Neural cell (in vitro differentiated cells): ENCODE measurements at regions not wholly inside any gene's neighbourhood (a gene's known extent, or its start where the extent isn't known, plus 50 kb on each side); places are given as distances from the start of the nearest gene placed in this dataset.

Experiments
- H2AFZ ChIP-seq: fragments of 200-600, 300-800 bp; sonication (generic), shearing (Covaris generic); 2 replicates; pipeline ENCODE4 v1.6.0; 2014; ENCODE audit warnings: low read depth, mild to moderate bottlenecking, antibody characterized with exemption, low read length, moderate library complexity
- H3F3A ChIP-seq: fragments of 200-600 bp; shearing (Covaris generic); 2 replicates; pipeline ENCODE4 v1.6.1; 2016; ENCODE audit warnings: mild to moderate bottlenecking, moderate library complexity, mixed read lengths, antibody characterized with exemption, low read length; ENCODE audit not compliant: insufficient read depth, poor library complexity, severe bottlenecking
- H3K27ac ChIP-seq: fragments of 200-600, 300-800 bp; sonication (generic), shearing (Covaris generic); 2 replicates; pipeline ENCODE4 v1.5.1; 2014; ENCODE audit warnings: mild to moderate bottlenecking, low read length, moderate library complexity
- H3K27me3 ChIP-seq: fragments of 300-800, 200-600 bp; sonication (generic), shearing (Covaris generic); 2 replicates; pipeline ENCODE4 v1.6.0; 2014; ENCODE audit warnings: mild to moderate bottlenecking, low read depth, low read length, moderate library complexity; ENCODE audit not compliant: insufficient read depth
- H3K36me3 ChIP-seq: fragments of 300-800, 200-600 bp; sonication (generic), shearing (Covaris generic); 2 replicates; pipeline ENCODE4 v1.5.1; 2014; ENCODE audit warnings: mild to moderate bottlenecking, antibody characterized with exemption, low read length, moderate library complexity; ENCODE audit not compliant: insufficient read depth
- H3K4me2 ChIP-seq: fragments of 300-800, 200-600 bp; sonication (generic), shearing (Covaris generic); 2 replicates; pipeline ENCODE4 v1.6.0; 2014; ENCODE audit warnings: mild to moderate bottlenecking, low read length
- H3K4me3 ChIP-seq: fragments of 300-800, 200-600 bp; sonication (generic), shearing (Covaris generic); 2 replicates; pipeline ENCODE4 v1.5.1; 2014; ENCODE audit warnings: mild to moderate bottlenecking, low read length, moderate library complexity
- H3K79me2 ChIP-seq: fragments of 200-600 bp; shearing (Covaris generic); replicated peaks from 2 replicates; pipeline ENCODE4 v1.6.0; 2014; ENCODE audit warnings: mild to moderate bottlenecking, low read length, moderate library complexity; ENCODE audit not compliant: insufficient read depth
- H3K9ac ChIP-seq: fragments of 300-800, 200-600 bp; sonication (generic), shearing (Covaris generic); 2 replicates; pipeline ENCODE4 v1.6.1; 2016; ENCODE audit warnings: mild to moderate bottlenecking, low read length, mixed read lengths
- H3K9me2 ChIP-seq: fragments of 200-600 bp; shearing (Covaris generic); 2 replicates; pipeline ENCODE4 v1.6.1; 2016; ENCODE audit warnings: mild to moderate bottlenecking, low read length, mixed read lengths; ENCODE audit not compliant: insufficient read depth
- H3K9me3 ChIP-seq: fragments of 200-600, 300-800 bp; sonication (generic), shearing (Covaris generic); 2 replicates; pipeline ENCODE4 v1.6.1; 2016; ENCODE audit warnings: mild to moderate bottlenecking, mixed run types, low read length, moderate library complexity, mixed read lengths
- H4K20me1 ChIP-seq: fragments of 200-600 bp; shearing (Covaris generic); 2 replicates; pipeline ENCODE4 v1.6.1; 2016; ENCODE audit warnings: mild to moderate bottlenecking, mixed run types; ENCODE audit not compliant: insufficient read depth
- EP300 ChIP-seq: fragments of 450-650 bp; conservative IDR thresholded peaks from 2 replicates; pipeline ENCODE4 v1.6.1; 2014; ENCODE audit warnings: antibody characterized with exemption, mild to moderate bottlenecking, moderate library complexity; ENCODE audit not compliant: poor library complexity, severe bottlenecking
- EZH2 ChIP-seq: fragments of 200-600, 300-800 bp; shearing (Covaris generic), sonication (generic); IDR thresholded peaks from 2 replicates; pipeline ENCODE4 v1.6.1; 2014; ENCODE audit warnings: antibody characterized with exemption, low read length, borderline replicate concordance, mild to moderate bottlenecking; ENCODE audit not compliant: insufficient read depth, poor library complexity, severe bottlenecking
- MXI1 ChIP-seq: fragments of 450-650 bp; conservative IDR thresholded peaks from 2 replicates; pipeline ENCODE4 v1.6.1; 2014; ENCODE audit warnings: antibody characterized with exemption, mild to moderate bottlenecking; ENCODE audit not compliant: poor library complexity, severe bottlenecking
- POLR2AphosphoS5 ChIP-seq: IDR thresholded peaks from 2 replicates; pipeline ENCODE4 v1.6.1; 2012
- RAD21 ChIP-seq: fragments of 450-650 bp; conservative IDR thresholded peaks from 2 replicates; pipeline ENCODE4 v1.6.1; 2014; ENCODE audit warnings: antibody characterized with exemption, mild to moderate bottlenecking, moderate library complexity
- REST ChIP-seq: IDR thresholded peaks from 2 replicates; pipeline ENCODE4 v1.6.1; 2012; ENCODE audit warnings: borderline replicate concordance
- SMC3 ChIP-seq: fragments of 450-650 bp; conservative IDR thresholded peaks from 2 replicates; pipeline ENCODE4 v1.6.1; 2014; ENCODE audit warnings: antibody characterized with exemption, mild to moderate bottlenecking, moderate library complexity; ENCODE audit not compliant: poor library complexity
- TAF1 ChIP-seq: IDR thresholded peaks from 2 replicates; pipeline ENCODE4 v1.6.1; 2012; ENCODE audit warnings: low read depth
- TF ChIP-seq, protein P1 (sequence below): fragments of 450-650 bp; IDR thresholded peaks from 2 replicates; pipeline ENCODE4 v1.5.1; 2014; ENCODE audit warnings: antibody characterized with exemption, mild to moderate bottlenecking, moderate library complexity; ENCODE audit not compliant: poor library complexity, severe bottlenecking

DNA sequence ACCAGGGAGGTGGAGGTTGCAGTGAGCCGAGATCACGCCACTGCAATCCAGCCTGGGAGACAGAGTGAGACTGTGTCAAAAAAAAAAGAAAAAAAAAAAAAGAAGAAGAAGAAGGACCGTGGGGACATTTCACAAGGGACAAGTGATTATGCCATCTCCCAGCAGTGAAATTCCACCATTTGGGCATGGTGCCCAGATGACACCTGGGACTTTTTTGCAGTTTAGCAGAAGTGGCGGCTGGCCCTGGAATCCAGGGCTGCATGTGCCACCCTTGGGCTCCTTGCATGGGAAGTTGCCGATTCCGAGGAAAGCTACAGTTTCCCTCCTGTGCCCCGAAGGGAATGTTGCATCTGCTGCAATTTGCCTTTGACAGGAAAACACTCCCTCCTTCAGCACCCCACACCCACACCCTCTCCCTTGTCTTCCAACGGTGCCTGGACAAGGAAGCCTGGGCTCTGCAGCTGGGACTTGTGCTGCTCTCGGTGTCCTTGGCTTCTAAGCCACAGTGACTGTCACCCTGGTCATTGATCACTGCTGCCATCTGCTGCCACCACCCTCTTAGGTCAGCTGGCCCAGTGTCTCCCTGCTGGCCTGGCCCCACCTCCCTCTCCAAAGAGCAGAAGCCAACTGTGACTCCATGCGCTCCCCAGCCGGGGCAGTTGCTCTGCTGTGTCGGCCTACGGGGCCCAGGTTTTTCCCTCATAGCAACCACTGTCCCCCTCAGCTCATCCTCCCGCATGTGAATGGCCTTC, 56.4 kb upstream of the LRRC30 start:
- H3K79me2 ChIP-seq: no peaks in the 10 kb centered on the region
- no peaks in the 10 kb centered on the region for H3F3A ChIP-seq
- no peak overlapping the region for H3K4me3 ChIP-seq
- H4K20me1 ChIP-seq: no peaks in the 10 kb centered on the region
- no peaks in the 10 kb centered on the region for H3K36me3 ChIP-seq
- no peak overlapping the region for H2AFZ ChIP-seq
- no peak overlapping the region for H3K27ac ChIP-seq
- H3K27me3 ChIP-seq: no peaks in the 10 kb centered on the region
- no peaks in the 10 kb centered on the region for H3K9me2 ChIP-seq
- no peak overlapping the region for H3K9ac ChIP-seq
- no peak overlapping the region for H3K4me2 ChIP-seq
- TF ChIP-seq, protein P1, sequence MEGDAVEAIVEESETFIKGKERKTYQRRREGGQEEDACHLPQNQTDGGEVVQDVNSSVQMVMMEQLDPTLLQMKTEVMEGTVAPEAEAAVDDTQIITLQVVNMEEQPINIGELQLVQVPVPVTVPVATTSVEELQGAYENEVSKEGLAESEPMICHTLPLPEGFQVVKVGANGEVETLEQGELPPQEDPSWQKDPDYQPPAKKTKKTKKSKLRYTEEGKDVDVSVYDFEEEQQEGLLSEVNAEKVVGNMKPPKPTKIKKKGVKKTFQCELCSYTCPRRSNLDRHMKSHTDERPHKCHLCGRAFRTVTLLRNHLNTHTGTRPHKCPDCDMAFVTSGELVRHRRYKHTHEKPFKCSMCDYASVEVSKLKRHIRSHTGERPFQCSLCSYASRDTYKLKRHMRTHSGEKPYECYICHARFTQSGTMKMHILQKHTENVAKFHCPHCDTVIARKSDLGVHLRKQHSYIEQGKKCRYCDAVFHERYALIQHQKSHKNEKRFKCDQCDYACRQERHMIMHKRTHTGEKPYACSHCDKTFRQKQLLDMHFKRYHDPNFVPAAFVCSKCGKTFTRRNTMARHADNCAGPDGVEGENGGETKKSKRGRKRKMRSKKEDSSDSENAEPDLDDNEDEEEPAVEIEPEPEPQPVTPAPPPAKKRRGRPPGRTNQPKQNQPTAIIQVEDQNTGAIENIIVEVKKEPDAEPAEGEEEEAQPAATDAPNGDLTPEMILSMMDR: no peak
- TF ChIP-seq REST: no peak
- H3K9me3 ChIP-seq: no peaks in the 10 kb centered on the region

- Histone ChIP-seq H3K27ac (no peak overlapping the region), H3K4me3 (no peak overlapping the region), H3K9ac (no peak overlapping the region), H4K20me1 (no peaks in the 10 kb centered on the region), H3F3A (no peaks in the 10 kb centered on the region), H3K36me3 (no peaks in the 10 kb centered on the region), H3K79me2 (no peaks in the 10 kb centered on the region), H3K9me3 (no peaks in the 10 kb centered on the region), H2AFZ (no peak overlapping the region), H3K4me2 (no peak overlapping the region), H3K9me2 (no peaks in the 10 kb centered on the region), H3K27me3 (no peaks in the 10 kb centered on the region)
- TF ChIP-seq, protein P1: no peak
- TF ChIP-seq EP300 (no peak), SMC3 (no peak), POLR2AphosphoS5 (no peak), EZH2 (no peak), TAF1 (no peak), RAD21 (no peak), REST (no peak), MXI1 (no peak)
These were observed 55.6 kb upstream of the LAMA1 start for GRCh38 chr18:7173216-7173615.
